ENCODE measurements at regions not wholly inside any gene's neighbourhood (a gene's known extent, or its start where the extent isn't known, plus 50 kb on each side); places are given as distances from the start of the nearest gene placed in this dataset.

- TF ChIP-seq JUNB (IDR thresholded peaks at IDR 0.05; ENCODE audit: unreplicated experiment): no peak
- no peak for TF ChIP-seq ZNF462 (CRISPR knock-in tag; IDR thresholded peaks at IDR 0.05)
- TF ChIP-seq CTCF (conservative IDR thresholded peaks at IDR 0.05; ENCODE audit: low read depth in 2 of 2): no peak
- no peak for TF ChIP-seq REST (IDR thresholded peaks at IDR 0.05; ENCODE audit: unreplicated experiment)
- no peak for TF ChIP-seq STAT1 (IDR thresholded peaks at IDR 0.05; ENCODE audit: unreplicated experiment)
- no peak for TF ChIP-seq ZNF331 (CRISPR knock-in tag; IDR thresholded peaks at IDR 0.05; ENCODE audit: low read depth)
- no peak for TF ChIP-seq CREB1 (CRISPR knock-in tag; IDR thresholded peaks at IDR 0.05; ENCODE audit: low read depth)
- no peak for TF ChIP-seq EZH2phosphoT487 (IDR thresholded peaks at IDR 0.05; ENCODE audit: unreplicated experiment)
- TF ChIP-seq POLR2AphosphoS5 (IDR thresholded peaks at IDR 0.05; ENCODE audit: low read depth): no peak
- TF ChIP-seq ZNF114 (CRISPR knock-in tag; IDR thresholded peaks at IDR 0.05): no peak
- no peak for TF ChIP-seq ETS1 (IDR thresholded peaks at IDR 0.05)
- TF ChIP-seq NANOG (IDR thresholded peaks at IDR 0.05; ENCODE audit: borderline replicate concordance): no peak
- TF ChIP-seq EZH2 (IDR thresholded peaks at IDR 0.05; ENCODE audit: low read depth, unreplicated experiment): no peak
- Histone ChIP-seq H3F3A (replicated peaks; ENCODE audit: low read depth) (no peaks in the 10 kb centered on the region), H2AFZ (no peak overlapping the region), H3K27ac (ENCODE audit: low read depth) (no peak overlapping the region), H3K36me3 (ENCODE audit: insufficient read depth) (no peaks in the 10 kb centered on the region; the same call in 1 of the 2 replicates), H3K4me3 (no peak overlapping the region), H3K4me2 (no peak overlapping the region), H3K79me2 (replicated peaks; ENCODE audit: insufficient read depth) (no peaks in the 10 kb centered on the region), H3K4me1 (ENCODE audit: insufficient read depth) (peaks cover 7% of the 10 kb centered on the region; the same call in 1 of the 2 replicates), H4K20me1 (replicated peaks; ENCODE audit: insufficient read depth) (no peaks in the 10 kb centered on the region), H3K27me3 (ENCODE audit: insufficient read depth) (no peaks in the 10 kb centered on the region), H3K9me2 (ENCODE audit: insufficient read depth) (no peaks in the 10 kb centered on the region)
- Mint-ChIP-seq H3K9me3 (no peaks in the 10 kb centered on the region; the same call in 2 of the 3 replicates), H3K4me3 (no peak overlapping the region), H3K27me3 (ENCODE audit: insufficient read depth, low read depth, poor library complexity) (no peaks in the 10 kb centered on the region), H3K4me1 (peaks cover 8% of the 10 kb centered on the region), H3K36me3 (ENCODE audit: low read depth) (no peaks in the 10 kb centered on the region; the same call in 2 of the 3 replicates), H3K27ac (no peak overlapping the region)
- DNase-seq (ENCODE audit: low spot score) (no peak), ATAC-seq (no peak)
Measured at GRCh38 chr5:34600118-34600493, 56.0 kb upstream of the RAI14 start.

All from GM23338 (cell line).